CD4-positive, alpha-beta T cell treated with Interleukin-4 for 4 hours (primary cell): ENCODE measurements at regions not wholly inside any gene's neighbourhood (a gene's known extent, or its start where the extent isn't known, plus 50 kb on each side); places are given as distances from the start of the nearest gene placed in this dataset.

Experiments
- DNase-seq: peaks from one replicate; pipeline ENCODE4 v3.0.0-alpha.2; 2020

GRCh38 chr4:43351970-43352806 is 459.7 kb downstream of the GRXCR1 start:
- DNase-seq, result no peak

- no peak for DNase-seq
Measured at GRCh38 chr4:43352859-43353258, 460.3 kb downstream of the GRXCR1 start.

- no peak for DNase-seq
Measured at GRCh38 chr4:43353552-43353951, 461.0 kb downstream of the GRXCR1 start.

DNA sequence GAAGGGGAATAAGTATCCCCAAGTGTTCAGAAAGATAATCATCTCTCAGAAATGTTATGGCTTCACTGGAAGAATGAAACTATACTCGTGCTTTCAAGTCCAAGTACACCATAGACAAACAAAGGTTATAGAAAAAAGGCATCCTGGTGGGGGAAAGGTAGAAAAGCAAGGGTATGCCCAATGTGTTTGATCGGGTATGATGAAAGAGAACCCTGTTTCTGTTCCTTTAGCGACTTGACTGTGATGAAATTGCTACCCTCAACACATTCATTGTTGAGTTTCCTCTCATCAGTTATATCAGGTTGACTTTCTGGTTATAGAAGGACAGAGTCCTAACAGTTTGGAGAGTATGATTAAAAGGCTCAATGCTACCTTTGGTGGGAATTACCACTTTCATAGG is 464.3 kb downstream of the GRXCR1 start:
- DNase-seq, result no peak

DNA sequence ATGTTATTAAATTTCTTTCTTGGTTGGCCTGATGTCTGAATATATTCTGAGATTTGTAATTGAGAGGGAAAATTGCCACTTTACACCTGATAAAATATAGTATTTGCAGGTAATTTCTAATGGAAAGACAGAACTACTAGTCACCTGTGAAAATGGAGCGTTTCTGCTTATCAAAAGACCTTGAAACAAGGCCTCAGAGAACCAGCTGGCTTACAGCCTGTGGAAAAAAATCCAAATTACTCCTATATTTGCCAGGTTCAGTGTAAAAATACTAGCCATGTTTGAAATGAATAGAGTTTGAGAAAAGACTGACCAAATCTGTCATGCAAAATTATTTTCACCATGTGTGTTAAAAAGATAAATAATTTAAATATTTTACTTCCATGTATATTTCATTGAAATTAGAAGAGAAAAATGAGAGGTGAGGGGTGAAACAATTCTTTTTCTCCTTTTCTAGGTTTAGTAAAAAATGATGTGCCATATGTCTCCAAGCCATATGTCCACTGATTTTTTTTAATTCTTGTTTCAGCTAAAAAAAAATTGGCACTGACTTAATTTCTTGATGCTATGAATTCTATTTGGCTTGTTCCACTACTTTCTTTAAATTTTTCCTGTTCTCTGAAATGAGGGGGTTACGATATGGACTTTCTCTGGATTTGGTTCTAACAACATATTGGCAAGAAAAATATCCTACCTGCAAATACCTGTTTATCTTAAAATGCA is 464.9 kb downstream of the GRXCR1 start:
- DNase-seq, result no peak

GRCh38 chr4:43360296-43360695 is 467.8 kb downstream of the GRXCR1 start:
- DNase-seq, result no peak

DNA sequence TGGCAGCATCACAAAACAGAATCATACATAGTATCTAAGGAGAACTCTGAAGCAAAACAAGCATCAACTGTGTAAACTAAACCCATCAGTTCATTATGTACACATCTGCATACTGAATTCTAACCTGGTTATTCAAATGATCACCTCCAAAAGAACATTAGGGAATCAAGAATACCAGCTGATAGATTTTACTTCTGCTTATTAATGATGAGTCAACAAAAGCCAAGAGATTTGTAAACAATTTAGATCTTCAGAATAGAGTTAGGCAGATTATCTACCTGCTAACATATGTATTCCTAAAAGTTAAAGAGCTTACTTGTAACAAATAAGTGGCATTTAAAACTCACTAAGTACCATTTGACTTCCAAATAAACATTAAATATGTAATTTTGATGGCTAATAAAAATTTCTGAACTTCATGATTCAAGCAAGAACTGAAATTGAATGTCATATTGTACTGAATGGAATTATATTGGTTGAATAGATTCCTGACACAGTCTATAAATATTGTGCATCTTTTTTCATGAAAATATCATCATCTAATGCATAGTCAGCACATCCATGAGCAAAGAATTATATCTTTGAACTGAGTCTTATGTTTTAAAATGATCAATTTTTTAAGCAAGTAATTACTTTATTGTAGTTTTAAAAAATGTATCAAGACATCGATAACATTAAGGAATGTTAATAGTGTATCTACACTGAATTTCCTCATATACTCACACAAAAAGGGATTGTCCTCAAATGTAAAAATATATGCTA is 470.5 kb downstream of the GRXCR1 start:
- no peak for DNase-seq

- DNase-seq, result no peak
Measured at GRCh38 chr4:43369036-43369594, 476.6 kb downstream of the GRXCR1 start.

DNA sequence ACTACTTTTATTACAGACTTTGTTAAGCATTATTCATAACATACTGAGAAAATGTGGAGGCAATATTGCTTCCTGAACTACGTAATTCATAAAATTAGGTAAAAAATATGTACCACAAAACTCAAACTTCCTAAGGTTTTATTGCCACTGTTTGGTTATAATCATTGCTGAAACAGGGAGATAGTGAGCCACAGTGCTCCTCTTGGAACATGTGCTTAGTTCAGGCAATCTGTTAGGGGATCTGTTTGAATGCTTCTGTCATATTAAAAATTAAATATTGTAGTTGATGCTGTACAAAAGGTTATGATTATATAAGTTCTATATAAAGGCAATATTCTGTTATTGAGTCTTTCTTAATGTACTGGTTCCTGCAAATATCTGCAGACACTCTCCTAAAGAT is 480.7 kb downstream of the GRXCR1 start:
- DNase-seq, result no peak

DNA sequence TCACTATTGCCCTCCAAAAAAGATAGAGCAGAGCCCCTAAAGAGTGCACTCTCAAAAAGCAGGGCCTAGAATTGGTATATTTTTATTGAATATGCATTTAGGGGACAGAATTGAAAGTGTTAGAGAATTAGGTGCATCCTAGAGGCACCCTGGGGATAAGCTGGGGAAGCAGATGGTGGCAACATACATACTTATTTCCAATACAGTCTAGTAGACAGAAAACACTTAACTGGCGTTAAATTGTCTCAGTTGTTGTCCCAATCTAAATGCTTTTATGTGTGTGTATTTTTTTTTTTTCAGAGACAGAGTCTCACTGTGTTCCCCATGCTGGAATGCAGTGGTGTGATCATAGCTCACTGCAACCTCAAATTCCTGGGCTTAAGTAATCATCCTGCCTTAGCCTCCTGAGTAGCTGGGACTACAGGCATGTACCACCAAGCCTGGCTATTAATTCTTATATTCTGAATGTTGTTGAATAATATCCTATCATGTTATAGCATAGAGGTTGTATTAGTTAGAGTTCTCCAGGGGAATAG is 481.8 kb downstream of the GRXCR1 start:
- no peak for DNase-seq

- no peak for DNase-seq
Measured at GRCh38 chr4:43379016-43379415, 486.5 kb downstream of the GRXCR1 start.

GRCh38 chr4:43380093-43380492 is 487.6 kb downstream of the GRXCR1 start:
- DNase-seq, result no peak

DNA sequence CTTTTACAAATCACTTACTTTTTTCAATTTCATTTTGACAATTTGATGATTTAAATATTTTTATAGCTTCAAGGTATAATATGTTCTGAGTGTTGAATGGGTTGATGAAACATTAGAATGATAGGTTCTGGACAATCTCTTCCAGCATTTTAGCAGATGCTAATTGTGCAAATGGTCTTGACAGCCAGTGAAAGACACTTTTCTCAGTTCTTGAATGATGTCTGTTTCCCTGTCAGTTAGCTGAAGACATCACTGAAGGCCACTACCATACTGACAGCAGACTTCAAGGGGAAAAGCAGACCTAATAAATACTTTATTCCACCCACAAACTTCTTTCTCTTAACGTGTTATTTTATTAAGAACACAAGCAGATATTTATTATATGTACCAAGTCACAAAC is 498.6 kb downstream of the GRXCR1 start:
- DNase-seq, result no peak

- no peak for DNase-seq
Measured at GRCh38 chr4:43394976-43395375, 502.5 kb downstream of the GRXCR1 start.

DNA sequence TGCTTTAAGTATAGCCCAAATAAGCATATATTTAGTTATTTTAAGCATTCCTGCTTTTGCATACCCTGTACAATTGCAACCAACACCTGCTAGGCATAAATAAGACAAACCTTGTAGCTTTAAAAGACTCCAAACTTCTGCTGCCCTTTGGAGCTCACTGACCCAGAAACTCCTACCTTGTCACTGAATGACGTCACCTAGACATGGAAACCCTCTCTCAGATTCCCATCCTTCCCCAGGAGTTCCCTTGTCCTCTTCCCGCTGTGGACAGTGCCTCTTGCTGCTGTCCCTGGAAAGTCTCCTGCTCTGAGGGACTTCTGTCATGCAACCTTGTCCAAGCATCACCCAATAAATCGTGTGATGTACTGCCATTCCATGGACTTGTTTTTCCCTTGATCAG is 507.2 kb downstream of the GRXCR1 start:
- no peak for DNase-seq

- DNase-seq, result no peak
Measured at GRCh38 chr4:43402393-43402792, 509.9 kb downstream of the GRXCR1 start.

DNA sequence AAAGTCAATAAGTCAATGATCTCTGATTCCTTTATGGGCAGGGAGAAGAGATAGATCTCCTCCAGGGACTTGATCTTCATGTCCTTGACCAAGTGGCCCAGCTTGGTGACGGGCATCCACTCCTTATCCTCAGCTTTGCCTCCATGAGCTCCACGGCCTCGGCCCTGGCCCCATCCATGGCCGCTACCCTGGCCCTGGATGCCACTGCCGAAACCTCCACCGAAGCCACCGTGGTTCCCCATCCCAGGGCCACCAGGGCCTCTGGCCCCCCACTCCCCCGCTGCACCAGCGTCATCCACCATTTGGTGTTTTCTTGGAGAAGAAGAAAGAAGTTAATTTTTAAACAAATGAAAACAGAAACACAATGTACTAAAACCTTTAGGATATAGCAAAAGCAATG is 518.1 kb downstream of the GRXCR1 start:
- DNase-seq, result no peak

DNA sequence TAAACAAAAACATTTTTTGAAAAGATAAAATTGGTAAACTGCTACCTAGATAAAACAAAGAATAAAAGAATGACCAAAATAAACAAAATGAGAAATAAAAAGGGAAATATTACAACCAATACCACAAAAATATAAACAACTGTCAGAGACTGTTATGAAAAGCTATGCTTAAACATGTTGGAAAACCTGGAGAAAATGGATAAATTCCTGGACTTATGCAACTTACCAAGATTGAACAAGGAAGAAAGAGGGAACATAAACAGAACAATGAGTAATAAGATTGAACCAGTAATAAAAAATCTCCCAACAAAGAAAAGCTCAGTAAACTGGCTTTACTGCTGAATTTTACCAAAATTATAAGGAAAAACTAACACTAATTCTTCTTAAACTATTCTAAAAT is 518.7 kb downstream of the GRXCR1 start:
- DNase-seq, result no peak

DNA sequence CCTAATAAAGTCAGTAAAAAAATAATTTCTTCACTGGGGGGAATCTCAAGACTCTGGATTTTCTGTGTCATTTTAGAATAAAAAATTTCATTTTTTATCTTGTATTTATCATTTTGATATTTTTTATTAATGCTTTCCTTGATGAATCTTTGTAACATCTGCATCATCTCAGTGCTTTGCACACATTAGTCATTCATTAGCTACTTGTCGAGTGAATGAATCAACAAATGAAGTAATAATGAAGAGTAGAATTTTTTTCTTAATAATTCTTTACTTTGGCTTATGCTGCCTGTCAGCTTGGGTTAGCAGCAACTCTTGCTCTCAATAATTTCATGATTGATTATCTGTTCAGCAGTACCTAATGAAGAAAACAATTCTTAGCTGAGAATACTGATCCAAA is 530.8 kb downstream of the GRXCR1 start:
- DNase-seq, result no peak

- DNase-seq, result no peak
Measured at GRCh38 chr4:43425206-43425605, 532.7 kb downstream of the GRXCR1 start.

DNA sequence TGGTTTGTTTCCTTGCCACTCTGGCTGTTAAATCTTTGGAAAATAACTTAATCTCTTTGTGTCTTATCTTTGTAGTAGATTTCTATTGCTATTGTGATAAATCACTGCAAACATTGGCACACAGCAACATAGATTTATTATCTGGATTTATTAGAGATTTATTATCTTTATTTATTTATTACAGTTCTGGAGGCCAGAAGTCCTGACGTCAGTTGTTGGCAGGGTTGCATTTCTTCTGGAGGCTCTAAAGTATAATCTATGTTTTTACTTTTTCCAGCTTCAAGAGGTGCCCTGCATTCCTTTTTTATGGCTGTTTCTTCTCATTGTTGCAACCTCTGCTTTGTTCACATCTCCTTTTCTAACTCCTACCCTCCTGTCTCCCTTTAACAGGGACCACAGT is 542.8 kb downstream of the GRXCR1 start:
- no peak for DNase-seq

- DNase-seq, result no peak
Measured at GRCh38 chr4:43452948-43453347, 560.4 kb downstream of the GRXCR1 start.

DNA sequence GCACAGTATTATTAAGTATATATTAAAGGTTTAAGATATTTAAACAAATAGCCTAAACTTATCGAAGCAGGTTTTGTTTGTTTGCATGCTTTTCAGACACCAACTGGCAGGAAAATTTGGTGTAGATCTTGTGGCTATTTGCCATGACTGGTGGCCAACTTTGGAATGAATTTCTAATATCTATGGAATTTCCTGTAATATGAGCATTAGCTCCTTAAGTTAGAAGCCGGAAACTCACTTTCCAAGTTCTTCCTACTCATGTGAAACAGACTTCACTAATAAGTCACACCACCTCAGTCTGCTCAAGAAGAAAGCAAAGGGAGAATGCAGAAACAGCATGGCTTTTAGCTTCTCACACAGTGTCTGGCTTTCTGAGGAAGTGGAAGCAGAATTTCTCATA is 563.9 kb downstream of the GRXCR1 start:
- DNase-seq, result no peak
